K562 (cell line): ENCODE measurements at regions not wholly inside any gene's neighbourhood (a gene's known extent, or its start where the extent isn't known, plus 50 kb on each side); places are given as distances from the start of the nearest gene placed in this dataset.

Experiments
- ATAC-seq: fragments of 200-7000 bp; cut with Tn5 transposase; 3 replicates; pipeline ENCODE4 v1.9.1; 2020; ENCODE audit warnings: moderate library complexity
- BruUV-seq: library from RNA; stranded (reverse); fragments of 400-500 nt; replicated peaks from 2 replicates; lab custom pipeline; 2021; lab: Mats Ljungman, UMichigan
- CTCF ChIA-PET: fragments of 300-600 bp; formaldehyde crosslinking; extraction: SDS; loops from one replicate; lab custom pipeline; 2021; ENCODE audit warnings: low intra/inter-chr PET ratio; lab: Yijun Ruan, JAX
- POLR2A ChIA-PET: fragments of 300-600, 350-650 bp; sonication (Branson Sonifier 250); formaldehyde crosslinking; extraction: SDS; loops from one replicate; lab custom pipeline; 2021; ENCODE audit warnings: antibody characterized with exemption, inconsistent platforms; lab: Yijun Ruan, JAX
- DNase-seq, 4 experiments: peaks; one replicate each; pipeline versions ENCODE4 v3.0.0 to v3.0.0-alpha.2; 2011 to 2018; ENCODE audit warnings: low spot score in 3 of 4, mixed read lengths in 3 of 4; ENCODE audit errors: extremely low read depth in 1 of 4
- FAIRE-seq: peaks from 2 replicates; lab custom pipeline; 2011; peaks lifted over from hg19 to GRCh38; lab: Jason Lieb, UNC
- H2AFZ ChIP-seq: 2 replicates; pipeline ENCODE4 v1.6.0; 2011; ENCODE audit warnings: low read depth, low read length, control low read depth, inconsistent platforms
- H3K27ac ChIP-seq: fragments of 200-600 bp; 3 replicates; pipeline ENCODE4 v1.8.0; 2011; ENCODE audit warnings: low read depth, mild to moderate bottlenecking, control low read depth, inconsistent platforms, low read length, moderate library complexity, mixed read lengths; ENCODE audit errors: extremely low read depth
- H3K27me3 ChIP-seq, 2 experiments: fragments of 300-600 bp in 1 of 2; 2 replicates in 1 of 2; 3 replicates in 1 of 2; pipeline versions ENCODE4 v1.6.0 to v1.8.0; 2011; ENCODE audit warnings: inconsistent platforms in 2 of 2, low read length in 2 of 2, mild to moderate bottlenecking in 1 of 2, mixed read lengths in 1 of 2, moderate library complexity in 1 of 2; ENCODE audit not compliant: control insufficient read depth in 2 of 2, insufficient read depth in 2 of 2
- H3K36me3 ChIP-seq: fragments of 300-600 bp; 3 replicates; pipeline ENCODE4 v1.8.0; 2011; ENCODE audit warnings: mild to moderate bottlenecking, low read length, inconsistent platforms; ENCODE audit not compliant: control insufficient read depth, insufficient read depth
- H3K4me1 ChIP-seq, 2 experiments: fragments of 200-600 bp in 1 of 2; replicated peaks in 1 of 2; 2 replicates in 1 of 2; 3 replicates in 1 of 2; pipeline versions ENCODE4 v1.5.1 to v1.8.0; 2011; ENCODE audit warnings: inconsistent platforms in 2 of 2, low read length in 2 of 2, mild to moderate bottlenecking in 1 of 2, mixed read lengths in 1 of 2, moderate library complexity in 1 of 2; ENCODE audit not compliant: control insufficient read depth in 2 of 2, insufficient read depth in 2 of 2
- H3K4me2 ChIP-seq: 2 replicates; pipeline ENCODE4 v1.6.1; 2011; ENCODE audit warnings: low read length, control low read depth, inconsistent platforms, mixed read lengths; ENCODE audit not compliant: insufficient read depth
- H3K4me3 ChIP-seq: fragments of 200-600 bp; sonication (generic), shearing (Covaris generic); 2 replicates; pipeline ENCODE4 v1.5.1; 2016; ENCODE audit warnings: control low read depth, inconsistent platforms
- H3K79me2 ChIP-seq: fragments of 200-600 bp; 3 replicates; pipeline ENCODE4 v1.8.0; 2011; ENCODE audit warnings: low read length, inconsistent platforms; ENCODE audit not compliant: control insufficient read depth, insufficient read depth
- H3K9ac ChIP-seq, 2 experiments: 2 replicates each; pipeline versions ENCODE4 v1.6.0 to v1.6.1; 2011; ENCODE audit warnings: low read depth in 2 of 2, low read length in 2 of 2, control low read depth in 1 of 2, inconsistent platforms in 1 of 2, mild to moderate bottlenecking in 1 of 2, mixed read lengths in 1 of 2; ENCODE audit not compliant: insufficient read depth in 1 of 2
- H3K9me1 ChIP-seq: one replicate; pipeline ENCODE4 v1.6.0; 2011; ENCODE audit warnings: inconsistent platforms, mild to moderate bottlenecking, low read length, moderate library complexity; ENCODE audit not compliant: control insufficient read depth, insufficient read depth
- H3K9me3 ChIP-seq: replicated peaks from 2 replicates; pipeline ENCODE4 v1.5.1; 2011; ENCODE audit warnings: low read depth, low read length, inconsistent platforms; ENCODE audit not compliant: control insufficient read depth, insufficient read depth
- H4K20me1 ChIP-seq: replicated peaks from 2 replicates; pipeline ENCODE4 v1.6.1; 2011; ENCODE audit warnings: low read length, inconsistent platforms, mixed read lengths; ENCODE audit not compliant: control insufficient read depth, insufficient read depth
- CCNT2 ChIP-seq: IDR thresholded peaks from 2 replicates; pipeline ENCODE4 v1.6.1; 2011; ENCODE audit warnings: borderline replicate concordance, low read depth, mild to moderate bottlenecking, moderate library complexity, mixed read lengths, low read length; ENCODE audit not compliant: insufficient read length; ENCODE audit errors: extremely low read depth
- CGGBP1 ChIP-seq: fragments of 250-450 bp; sonication (Bioruptor Pico); IDR thresholded peaks from 2 replicates; pipeline ENCODE4 v1.9.0; 2021; ENCODE audit warnings: mild to moderate bottlenecking
- HDAC3 ChIP-seq: fragments of 450-650 bp; IDR thresholded peaks from 2 replicates; pipeline ENCODE4 v1.6.1; 2018; ENCODE audit warnings: borderline replicate concordance, mild to moderate bottlenecking, moderate library complexity; ENCODE audit not compliant: partially characterized antibody
- MYNN ChIP-seq, 2 experiments: sonication (generic); formaldehyde crosslinking in 1 of 2; IDR thresholded peaks; 2 replicates each; pipeline versions ENCODE4 v1.5.0 to v1.6.1; 2016 to 2020; ENCODE audit warnings: antibody characterized with exemption in 1 of 2, missing genetic modification reagents in 1 of 2
- NFATC3 ChIP-seq: fragments of 450-650 bp; IDR thresholded peaks from 2 replicates; pipeline ENCODE4 v1.6.1; 2017; ENCODE audit warnings: mild to moderate bottlenecking
- NFIX ChIP-seq: fragments of 250-450 bp; sonication (Bioruptor Pico); IDR thresholded peaks from 2 replicates; pipeline ENCODE4 v1.4.0; 2020; ENCODE audit warnings: low read depth, mild to moderate bottlenecking, moderate library complexity
- PCBP1 ChIP-seq: fragments of 200-400 bp; formaldehyde crosslinking; IDR thresholded peaks from 2 replicates; pipeline ENCODE4 v1.6.1; 2018; ENCODE audit warnings: mild to moderate bottlenecking, low read depth, low read length; ENCODE audit not compliant: poor library complexity, severe bottlenecking
- RBM14 ChIP-seq: fragments of 200-400 bp; formaldehyde crosslinking; IDR thresholded peaks from 2 replicates; pipeline ENCODE4 v1.6.1; 2018; ENCODE audit warnings: low read depth, mild to moderate bottlenecking, low read length, moderate library complexity, borderline replicate concordance; ENCODE audit not compliant: insufficient read depth
- RBM25 ChIP-seq: fragments of 200-400 bp; formaldehyde crosslinking; IDR thresholded peaks from 2 replicates; pipeline ENCODE4 v1.6.1; 2018; ENCODE audit warnings: low read length, low read depth, moderate library complexity; ENCODE audit not compliant: severe bottlenecking
- SNAPC5 ChIP-seq: fragments of 250-450 bp; sonication (Bioruptor Pico); IDR thresholded peaks from 2 replicates; pipeline ENCODE4 v1.8.0; 2021; ENCODE audit warnings: moderate library complexity, mild to moderate bottlenecking, inconsistent platforms
- THRAP3 ChIP-seq: fragments of 450-650 bp; IDR thresholded peaks from 2 replicates; pipeline ENCODE4 v1.6.1; 2016; ENCODE audit warnings: mild to moderate bottlenecking, inconsistent platforms, borderline replicate concordance
- ZBTB12 ChIP-seq: fragments of 250-450 bp; sonication (Bioruptor Pico); IDR thresholded peaks from 2 replicates; pipeline ENCODE4 v1.4.0; 2020
- ZNF347 ChIP-seq: fragments of 450-650 bp; formaldehyde crosslinking; IDR thresholded peaks from 2 replicates; pipeline ENCODE4 v1.4.0; 2020; ENCODE audit warnings: low read depth, mild to moderate bottlenecking, moderate library complexity
- ZNF41 ChIP-seq: fragments of 250-450 bp; sonication (Bioruptor Pico); conservative IDR thresholded peaks from 2 replicates; pipeline ENCODE4 v1.4.0; 2020; ENCODE audit warnings: mild to moderate bottlenecking
- WGBS: fragments of 100-300 bp; shearing (Covaris generic); methylation state at CpG from one replicate; pipeline ENCODE4 v1.1.6; 2016; ENCODE audit warnings: low coverage, mixed read lengths; ENCODE audit not compliant: insufficient coverage; ENCODE audit errors: missing lambda C conversion rate; 5-methylcytosine and 5-hydroxymethylcytosine counted together
- in situ Hi-C: fragments of 300-500 bp; cut with MboI; formaldehyde crosslinking; loops from 4 replicates; pipeline ENCODE4 v1.15.0; 2018; ENCODE audit warnings: inconsistent platforms, mixed read lengths
- intact Hi-C: fragments of 100-400 bp; cut with micrococcal nuclease; formaldehyde crosslinking; loops from 2 replicates; pipeline ENCODE4 v1.14.2; 2022

DNA sequence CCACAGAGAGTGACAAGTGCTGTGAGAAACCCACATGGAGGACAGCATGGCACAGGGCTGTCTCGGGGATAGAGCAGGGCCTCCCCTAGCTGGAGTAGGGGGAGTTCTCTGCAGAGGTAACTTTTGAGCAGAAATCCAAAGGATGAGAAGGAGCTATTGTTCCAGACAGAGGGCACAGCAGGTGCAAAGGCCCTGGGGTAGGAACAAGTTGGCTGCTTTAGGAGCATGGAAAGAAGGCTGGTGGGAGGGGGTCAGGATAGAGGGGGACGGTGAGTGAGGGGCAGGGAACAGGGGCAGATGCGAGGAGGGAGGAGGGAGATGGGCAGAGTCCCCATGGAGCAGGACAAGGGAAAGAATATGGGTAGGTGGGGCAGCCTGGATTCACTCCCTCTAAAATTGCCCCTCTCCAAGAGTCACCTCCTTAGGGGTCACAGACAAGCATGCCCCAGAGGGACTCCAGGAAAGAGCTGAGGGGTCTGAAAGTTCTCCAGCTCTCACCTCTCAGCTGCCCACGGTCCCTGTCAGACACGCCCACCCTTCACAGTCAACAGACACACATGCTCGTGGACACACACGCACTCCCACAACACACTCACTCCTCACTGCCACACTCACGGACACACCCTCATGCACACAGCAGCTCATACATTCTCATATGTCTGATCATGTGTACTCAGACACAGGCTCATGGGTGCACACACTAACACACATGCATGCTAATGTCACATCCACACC, 110.7 kb downstream of the LITAF start:
- no peak overlapping the region for H3K4me3 ChIP-seq
- CTCF ChIA-PET = no interaction called here
- H2AFZ ChIP-seq = no peak overlapping the region
- in situ Hi-C loops (no loop called here), intact Hi-C loops (no loop called here)
- FAIRE-seq (no peak), DNase-seq (no peak), ATAC-seq (no peak)
- H3K9me1 ChIP-seq = no peaks in the 10 kb centered on the region
- no peak overlapping the region for H3K4me2 ChIP-seq
- POLR2A ChIA-PET = interaction anchor here (0.6 to 1.2 kb wide), 3 partner anchors 14 to 235 kb away, joined by 3 to 4 read pairs (median 3); no protein-coding TSS in a partner anchor
- TF ChIP-seq MYNN (IDR thresholded peaks at IDR 0.05) = no peak
- no peak for TF ChIP-seq MYNN (CRISPR knock-in tag; IDR thresholded peaks at IDR 0.05)
- no peak for TF ChIP-seq CGGBP1
- TF ChIP-seq RBM25 = peak; percentile 34
- no peak overlapping the region for H3K27ac ChIP-seq
- H3K4me1 ChIP-seq = peaks cover 0 to 12% of the 10 kb centered on the region in 2 experiments; a peak in 2 of 5 replicates
- H4K20me1 ChIP-seq = no peaks in the 10 kb centered on the region
- H3K9ac ChIP-seq = no peak overlapping the region
- 15% methylated on average over 8 of the region's 8 CpGs for WGBS
- H3K36me3 ChIP-seq = no peaks in the 10 kb centered on the region
- H3K27me3 ChIP-seq = peaks cover 8 to 37% of the 10 kb centered on the region in 2 experiments; a peak in 4 of 5 replicates
- BruUV-seq = no TSS peak
- H3K9me3 ChIP-seq = no peaks in the 10 kb centered on the region
- H3K79me2 ChIP-seq = no peaks in the 10 kb centered on the region

GRCh38 chr16:11476676-11477075, 110.0 kb downstream of the LITAF start:
- POLR2A ChIA-PET = interaction anchor here (1.2 kb wide), 1 partner anchor 234 kb away, joined by 3 read pairs; no protein-coding TSS in a partner anchor
- no peak for TF ChIP-seq NFATC3
- TF ChIP-seq ZNF41 = no peak
- no peak for TF ChIP-seq PCBP1
- TF ChIP-seq ZNF347 = no peak
- TF ChIP-seq CCNT2 = no peak
- no peak for TF ChIP-seq NFIX (CRISPR knock-in tag)
- TF ChIP-seq SNAPC5 (CRISPR knock-in tag) = no peak
- TF ChIP-seq HDAC3 = no peak
- TF ChIP-seq ZBTB12 = no peak
- TF ChIP-seq RBM14 = no peak
- TF ChIP-seq THRAP3 = no peak

More at GRCh38 chr16:11476676-11477075, 110.0 kb downstream of the LITAF start:
- WGBS = 34% methylated on average over 12 of the region's 14 CpGs
- FAIRE-seq = no peak
- no peaks in the 10 kb centered on the region for H3K36me3 ChIP-seq
- no peaks in the 10 kb centered on the region for H3K9me3 ChIP-seq
- H3K4me1 ChIP-seq = peaks cover 0 to 9% of the 10 kb centered on the region in 2 experiments; a peak in 2 of 5 replicates
- no peak overlapping the region for H3K9ac ChIP-seq
- intact Hi-C loops (no loop called here), in situ Hi-C loops (no loop called here)
- no peaks in the 10 kb centered on the region for H3K79me2 ChIP-seq
- no peak for DNase-seq
- H3K9me1 ChIP-seq = no peaks in the 10 kb centered on the region
- H3K4me3 ChIP-seq = no peak overlapping the region
- H3K27ac ChIP-seq = no peak overlapping the region
- H2AFZ ChIP-seq = no peak overlapping the region
- ATAC-seq = no peak
- no peak overlapping the region for H3K4me2 ChIP-seq
- no TSS peak for BruUV-seq
- H3K27me3 ChIP-seq = peaks cover 8 to 31% of the 10 kb centered on the region in 2 experiments; a peak in 4 of 5 replicates
- CTCF ChIA-PET = no interaction called here
- H4K20me1 ChIP-seq = no peaks in the 10 kb centered on the region
